ENCODE measurements at regions not wholly inside any gene's neighbourhood (a gene's known extent, or its start where the extent isn't known, plus 50 kb on each side); places are given as distances from the start of the nearest gene placed in this dataset.

- TF ChIP-seq TAF1 (IDR thresholded peaks at IDR 0.05; ENCODE audit: borderline replicate concordance, low read depth, low read length) (no peak), POLR2A (IDR thresholded peaks at IDR 0.05; ENCODE audit: low read depth, low read length) (no peak), POLR2AphosphoS5 (IDR thresholded peaks at IDR 0.05; ENCODE audit: low read depth, low read length) (no peak)
Measured at GRCh38 chr1:187817782-187818181, 989.0 kb downstream of the PLA2G4A start.

All from GM12892 (cell line).